NCI-H1092 (cell line): ENCODE measurements at regions not wholly inside any gene's neighbourhood (a gene's known extent, or its start where the extent isn't known, plus 50 kb on each side); places are given as distances from the start of the nearest gene placed in this dataset.
"Not testable (repeated sequence)": the region's sequence is repeated elsewhere in the genome, so short reads cannot be mapped to it uniquely, and the experiment has no call there.

Experiments
- DNase-seq: peaks from one replicate; lab custom pipeline; 2025; lab: John Stamatoyannopoulos, UW

- no peak for DNase-seq
Observed at GRCh38 chr2:595141-595815, 81.9 kb downstream of the TMEM18 start.

- no peak for DNase-seq
Observed at GRCh38 chr2:594297-594949, 82.8 kb downstream of the TMEM18 start.

- no peak for DNase-seq
Observed at GRCh38 chr2:593356-594026, 83.7 kb downstream of the TMEM18 start.

- DNase-seq: no peak
Observed at GRCh38 chr2:592737-593136, 84.5 kb downstream of the TMEM18 start.

GRCh38 chr2:590214-591175, 86.7 kb downstream of the TMEM18 start:
- DNase-seq: no peak

- DNase-seq: no peak
Observed at GRCh38 chr2:589281-590130, 87.7 kb downstream of the TMEM18 start.

GRCh38 chr2:588074-588645, 89.0 kb downstream of the TMEM18 start:
- no peak for DNase-seq

GRCh38 chr2:587087-587960, 89.9 kb downstream of the TMEM18 start:
- no peak for DNase-seq

GRCh38 chr2:586641-587076, 90.5 kb downstream of the TMEM18 start:
- DNase-seq: no peak

GRCh38 chr2:584863-585823, 92.1 kb downstream of the TMEM18 start:
- no peak for DNase-seq

GRCh38 chr2:583666-584065, 93.5 kb downstream of the TMEM18 start:
- no peak for DNase-seq

GRCh38 chr2:582792-583528, 94.2 kb downstream of the TMEM18 start:
- DNase-seq: no peak

- DNase-seq: not testable (repeated sequence)
Observed at GRCh38 chr2:582289-582688, 94.9 kb downstream of the TMEM18 start.

- DNase-seq: no peak
Observed at GRCh38 chr2:579961-580360, 97.2 kb downstream of the TMEM18 start.

GRCh38 chr2:579351-579886, 97.8 kb downstream of the TMEM18 start:
- DNase-seq: no peak

GRCh38 chr2:576292-576691, 100.9 kb downstream of the TMEM18 start:
- no peak for DNase-seq

GRCh38 chr2:575727-576236, 101.4 kb downstream of the TMEM18 start:
- DNase-seq: no peak
